ENCODE measurements at regions not wholly inside any gene's neighbourhood (a gene's known extent, or its start where the extent isn't known, plus 50 kb on each side); places are given as distances from the start of the nearest gene placed in this dataset.

GRCh38 chr21:19683492-19683891 lies 1279.9 kb upstream of the TMPRSS15 start:
- DNase-seq (ENCODE audit: low spot score), result no peak

- DNase-seq (ENCODE audit: low spot score), result no peak
Observed at GRCh38 chr21:19684328-19684727, 1280.7 kb upstream of the TMPRSS15 start.

DNA sequence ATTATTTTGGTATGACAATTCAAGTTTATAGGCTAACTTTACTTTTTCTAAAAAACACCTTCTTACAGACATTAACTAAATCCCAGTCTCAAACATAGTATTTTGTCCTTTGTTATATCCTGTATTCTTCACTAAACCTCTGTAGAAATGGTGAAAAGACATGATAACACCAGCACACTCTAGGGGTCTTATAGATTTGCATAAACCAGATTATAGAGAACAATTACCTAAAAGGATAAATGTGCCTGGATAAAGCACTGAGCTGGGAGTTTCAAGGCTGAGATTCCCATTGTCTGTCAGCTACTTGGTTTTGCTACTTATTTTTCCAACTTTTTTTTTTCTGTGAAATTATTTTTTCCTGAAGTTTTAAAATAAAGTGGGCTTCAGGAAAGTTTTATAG lies 1288.6 kb upstream of the TMPRSS15 start:
- DNase-seq (ENCODE audit: low spot score), result no peak

GRCh38 chr21:19695796-19696195 lies 1292.2 kb upstream of the TMPRSS15 start:
- DNase-seq (ENCODE audit: low spot score), result no peak

GRCh38 chr21:19700476-19700875 lies 1296.9 kb upstream of the TMPRSS15 start:
- DNase-seq (ENCODE audit: low spot score), result no peak

DNA sequence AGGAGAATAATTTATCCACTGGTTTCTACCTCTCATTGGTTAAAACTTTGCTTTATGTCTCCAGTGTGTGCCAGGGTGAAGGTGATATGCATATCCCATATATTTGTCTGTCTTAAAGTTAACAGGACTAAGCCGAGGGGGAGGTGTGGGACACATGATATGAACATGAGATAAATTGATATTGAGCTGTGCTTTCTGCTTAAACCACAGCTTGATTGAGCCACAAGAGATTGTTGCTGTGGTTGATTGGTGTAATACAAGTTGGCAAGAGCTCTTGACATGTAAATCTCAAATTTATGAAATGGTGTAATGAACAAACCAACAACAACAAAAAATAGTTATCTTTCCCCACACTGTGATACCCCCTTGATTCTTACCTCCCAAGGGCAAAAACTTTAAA lies 1295.5 kb upstream of the NCAM2 start:
- DNase-seq (ENCODE audit: low spot score), result no peak

- DNase-seq (ENCODE audit: low spot score), result no peak
Observed at GRCh38 chr21:19704832-19705231, 1293.4 kb upstream of the NCAM2 start.

GRCh38 chr21:19712441-19712840 lies 1285.8 kb upstream of the NCAM2 start:
- no peak for DNase-seq (ENCODE audit: low spot score)

GRCh38 chr21:19713313-19713712 lies 1284.9 kb upstream of the NCAM2 start:
- no peak for DNase-seq (ENCODE audit: low spot score)

- DNase-seq (ENCODE audit: low spot score), result no peak
Observed at GRCh38 chr21:19724081-19724480, 1274.1 kb upstream of the NCAM2 start.

- DNase-seq (ENCODE audit: low spot score), result no peak
Observed at GRCh38 chr21:19731251-19731650, 1267.0 kb upstream of the NCAM2 start.

GRCh38 chr21:19759836-19760235 lies 1238.4 kb upstream of the NCAM2 start:
- no peak for DNase-seq (ENCODE audit: low spot score)

GRCh38 chr21:19767546-19767945 lies 1230.7 kb upstream of the NCAM2 start:
- no peak for DNase-seq (ENCODE audit: low spot score)

DNA sequence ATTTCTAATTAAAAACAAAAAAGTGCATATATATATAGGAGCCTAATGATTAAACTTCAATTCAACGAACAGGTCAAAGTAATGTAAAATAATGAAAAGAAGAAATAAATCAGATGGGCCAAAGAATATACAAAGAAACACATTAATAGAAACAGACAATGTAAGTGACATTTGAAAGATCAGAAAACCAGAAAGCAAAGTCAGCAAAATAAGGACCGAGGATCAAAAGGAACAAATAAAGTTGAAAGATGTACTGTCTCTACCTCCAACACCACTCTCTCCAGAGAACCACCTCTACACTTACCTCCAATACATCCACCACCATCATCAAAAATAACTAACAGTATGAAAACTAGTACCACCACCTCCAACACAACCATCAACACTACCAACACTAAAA lies 1226.3 kb upstream of the NCAM2 start:
- DNase-seq (ENCODE audit: low spot score), result no peak

DNA sequence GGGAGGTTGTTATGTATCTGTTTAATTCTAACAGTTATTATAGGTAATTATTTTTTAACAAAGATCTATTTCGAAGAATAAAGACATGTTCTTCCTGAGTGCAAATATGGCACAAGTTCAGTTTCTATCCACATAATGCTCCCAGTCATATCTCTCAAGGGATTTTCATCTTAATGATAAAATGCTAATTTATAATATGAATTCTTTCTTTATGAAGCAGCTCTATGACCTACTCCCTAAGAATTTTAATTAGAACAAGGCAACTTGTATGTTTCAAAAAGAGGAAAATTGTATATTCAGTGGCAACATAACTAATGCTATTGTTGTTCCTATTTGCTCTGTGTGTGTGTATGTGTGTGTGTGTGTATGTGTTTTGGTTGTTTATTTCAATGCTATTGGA lies 1222.1 kb upstream of the NCAM2 start:
- no peak for DNase-seq (ENCODE audit: low spot score)

DNA sequence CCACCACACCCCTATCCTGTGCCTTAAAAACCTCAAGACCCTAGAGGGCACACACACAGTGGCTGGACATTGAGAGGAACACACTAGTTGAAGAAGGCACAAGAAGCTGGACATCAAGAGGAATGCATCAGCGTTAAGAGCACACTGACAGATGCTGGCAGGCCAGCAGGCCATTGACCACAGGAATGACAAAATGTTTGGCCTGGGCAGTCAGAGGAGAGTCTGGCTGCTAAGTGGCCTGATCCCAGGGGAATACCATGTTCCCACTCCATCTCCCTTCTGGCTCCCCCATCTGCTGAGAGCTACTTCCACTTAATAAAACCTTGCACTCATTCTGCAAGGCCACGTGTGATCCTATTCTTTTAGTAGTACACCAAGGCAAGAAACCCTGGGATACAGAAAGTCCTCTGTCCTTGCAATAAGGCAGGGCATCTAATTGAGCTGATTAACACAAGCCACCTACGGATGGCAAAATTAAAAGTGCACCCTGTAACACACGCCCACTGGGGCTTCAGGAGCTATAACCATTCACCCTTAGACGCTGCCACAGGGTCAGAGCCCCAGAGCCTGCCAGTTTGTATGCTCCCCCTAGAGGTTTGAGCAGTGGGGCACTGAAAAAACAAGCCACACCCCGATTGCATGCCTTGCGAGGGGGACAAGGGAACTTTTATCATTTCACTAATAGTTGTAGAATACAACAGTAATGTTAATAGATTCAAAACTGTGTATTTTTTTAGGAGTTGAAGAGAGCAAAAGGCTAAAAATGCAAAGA lies 1216.1 kb upstream of the NCAM2 start:
- DNase-seq (ENCODE audit: low spot score), result no peak

DNA sequence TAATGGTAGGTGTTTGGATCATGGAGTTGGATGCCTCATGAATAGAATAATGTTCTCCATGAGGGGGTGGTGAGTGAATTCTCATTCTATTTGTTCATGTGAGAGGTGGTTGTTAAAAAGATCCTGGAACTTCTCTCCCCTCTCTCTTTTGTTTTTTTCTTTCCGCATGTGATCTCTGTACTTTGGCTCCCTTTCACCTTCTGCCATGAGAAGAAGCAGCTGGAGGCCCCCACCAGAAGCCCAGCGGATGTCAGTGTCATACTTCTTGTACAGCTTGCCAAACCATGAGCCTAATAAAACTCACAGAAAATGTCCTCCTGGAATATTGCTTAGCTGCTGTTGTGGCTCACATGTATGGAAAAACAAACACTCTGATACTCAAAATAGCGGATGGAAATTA lies 1212.3 kb upstream of the NCAM2 start:
- DNase-seq (ENCODE audit: low spot score), result no peak

GRCh38 chr21:19792004-19792403 lies 1206.2 kb upstream of the NCAM2 start:
- DNase-seq (ENCODE audit: low spot score), result no peak

GRCh38 chr21:19807201-19807600 lies 1191.0 kb upstream of the NCAM2 start:
- DNase-seq (ENCODE audit: low spot score), result no peak

GRCh38 chr21:19810779-19811178 lies 1187.4 kb upstream of the NCAM2 start:
- no peak for DNase-seq (ENCODE audit: low spot score)

- DNase-seq (ENCODE audit: low spot score), result no peak
Observed at GRCh38 chr21:19830446-19830845, 1167.8 kb upstream of the NCAM2 start.

DNA sequence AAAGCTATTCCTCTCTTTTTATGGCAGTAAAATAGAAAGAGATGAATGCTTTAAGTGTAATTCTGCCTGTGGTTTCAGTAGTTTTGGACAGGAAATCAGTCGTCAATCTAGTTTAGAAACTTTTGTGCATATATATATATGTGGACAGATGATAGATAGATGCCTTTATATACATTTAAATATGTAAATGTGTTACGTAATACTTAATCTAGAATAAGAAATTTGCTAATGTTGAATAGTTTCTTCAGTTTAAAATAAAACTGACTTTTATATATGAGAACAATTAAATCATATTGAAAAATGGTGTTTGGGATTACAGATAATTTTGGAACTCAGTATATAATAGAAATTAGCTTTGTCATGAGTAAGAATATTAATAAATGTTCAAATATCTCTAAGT lies 1165.7 kb upstream of the NCAM2 start:
- no peak for DNase-seq (ENCODE audit: low spot score)

- DNase-seq (ENCODE audit: low spot score), result no peak
Observed at GRCh38 chr21:19833082-19833481, 1165.1 kb upstream of the NCAM2 start.

DNA sequence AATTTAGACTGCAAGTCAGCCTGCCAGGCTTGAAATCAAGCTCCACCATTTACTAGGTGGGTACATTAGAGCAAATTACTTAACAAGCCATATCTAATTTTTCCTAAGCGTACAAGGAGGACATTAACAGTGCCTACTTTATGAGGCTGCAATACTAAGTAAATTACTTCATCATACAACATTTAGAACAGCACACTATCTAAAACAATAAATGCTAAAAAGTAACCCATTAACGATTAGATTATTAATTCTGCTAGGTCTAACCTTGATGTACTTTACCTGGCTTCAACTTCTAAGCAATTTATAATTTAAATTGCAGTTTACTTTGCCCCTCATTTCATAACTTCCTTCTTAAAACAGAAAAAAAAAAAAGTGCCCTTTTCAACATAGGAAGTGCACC lies 1155.6 kb upstream of the NCAM2 start:
- DNase-seq (ENCODE audit: low spot score), result no peak
